RWPE1 (cell line): ENCODE measurements at regions not wholly inside any gene's neighbourhood (a gene's known extent, or its start where the extent isn't known, plus 50 kb on each side); places are given as distances from the start of the nearest gene placed in this dataset.

ENCODE experiments used
- CTCF ChIA-PET: fragments of 350-600 bp; sonication (Branson Sonifier 250); formaldehyde crosslinking; extraction: SDS; loops from one replicate; lab custom pipeline; 2021; lab: Yijun Ruan, JAX
- POLR2A ChIA-PET: fragments of 400-600 bp; formaldehyde crosslinking; extraction: SDS; loops from one replicate; lab custom pipeline; 2020; ENCODE audit warnings: antibody characterized with exemption; ENCODE audit not compliant: low non-redundant PET; lab: Yijun Ruan, JAX
- DNase-seq: peaks from one replicate; pipeline ENCODE4 v3.0.0; 2012; ENCODE audit warnings: low spot score
- H3K27ac ChIP-seq: fragments of 450-650 bp; 2 replicates; pipeline ENCODE4 v1.5.1; 2017
- CTCF ChIP-seq: fragments of 450-650 bp; conservative IDR thresholded peaks from 2 replicates; pipeline ENCODE4 v1.5.1; 2017; ENCODE audit warnings: low read depth, mild to moderate bottlenecking

- no peak overlapping the region for H3K27ac ChIP-seq
- ChIA-PET CTCF (no interaction called here), POLR2A (no interaction called here)
- TF ChIP-seq CTCF, result no peak
- DNase-seq, result no peak
Measured at GRCh38 chrX:68989456-68989855, 160.6 kb downstream of the EFNB1 start.

- CTCF ChIA-PET, result no interaction called here
- no peak for DNase-seq
- POLR2A ChIA-PET, result no interaction called here
- no peak overlapping the region for H3K27ac ChIP-seq
- no peak for TF ChIP-seq CTCF
Measured at GRCh38 chrX:68988865-68989264, 160.0 kb downstream of the EFNB1 start.

- no peak for TF ChIP-seq CTCF
- POLR2A ChIA-PET, result no interaction called here
- no peak for DNase-seq
- no peak overlapping the region for H3K27ac ChIP-seq
- CTCF ChIA-PET, result no interaction called here
Measured at GRCh38 chrX:68985135-68985755, 156.4 kb downstream of the EFNB1 start.

- CTCF ChIA-PET, result no interaction called here
- POLR2A ChIA-PET, result no interaction called here
- no peak overlapping the region for H3K27ac ChIP-seq
- no peak for DNase-seq
- no peak for TF ChIP-seq CTCF
Measured at GRCh38 chrX:68983004-68983857, 154.4 kb downstream of the EFNB1 start.

- ChIA-PET CTCF (no interaction called here), POLR2A (no interaction called here)
- no peak for TF ChIP-seq CTCF
- no peak overlapping the region for H3K27ac ChIP-seq
- DNase-seq, result no peak
Measured at GRCh38 chrX:68982476-68982875, 153.7 kb downstream of the EFNB1 start.

- DNase-seq, result no peak
- no peak for TF ChIP-seq CTCF
- ChIA-PET CTCF (no interaction called here), POLR2A (no interaction called here)
- no peak overlapping the region for H3K27ac ChIP-seq
Measured at GRCh38 chrX:68980906-68981616, 152.2 kb downstream of the EFNB1 start.
